A673 (cell line): ENCODE measurements at regions not wholly inside any gene's neighbourhood (a gene's known extent, or its start where the extent isn't known, plus 50 kb on each side); places are given as distances from the start of the nearest gene placed in this dataset.
"Not testable (repeated sequence)": the region's sequence is repeated elsewhere in the genome, so short reads cannot be mapped to it uniquely, and the experiment has no call there.

Source experiments
- BruUV-seq: library from RNA; stranded (reverse); fragments of 400-500 nt; replicated peaks from 2 replicates; lab custom pipeline; 2021; lab: Mats Ljungman, UMichigan
- CTCF ChIA-PET: fragments of 300-600 bp; sonication (Branson Sonifier 250); formaldehyde crosslinking; loops from one replicate; lab custom pipeline; 2022; ENCODE audit warnings: antibody characterized with exemption; lab: Charles Lee
- POLR2A ChIA-PET: fragments of 300-600 bp; sonication (Branson Sonifier 250); formaldehyde crosslinking; loops from one replicate; lab custom pipeline; 2022; ENCODE audit warnings: antibody characterized with exemption; ENCODE audit not compliant: low non-redundant PET; lab: Charles Lee
- DNase-seq: peaks from one replicate; pipeline ENCODE4 v3.0.0-alpha.2; 2015; ENCODE audit warnings: low spot score
- H3K27ac ChIP-seq: fragments of 200-600 bp; sonication (generic); 2 replicates; pipeline ENCODE4 v1.5.1; 2016; ENCODE audit warnings: mixed run types, low read depth, mild to moderate bottlenecking, mixed read lengths, antibody characterized with exemption, low read length; ENCODE audit not compliant: poor library complexity, severe bottlenecking
- H3K27me3 ChIP-seq: fragments of 200-600 bp; sonication (generic); replicated peaks from 2 replicates; pipeline ENCODE4 v1.6.1; 2017; ENCODE audit warnings: mixed run types, low read depth, mild to moderate bottlenecking, mixed read lengths, antibody characterized with exemption, low read length; ENCODE audit not compliant: insufficient read depth, poor library complexity
- H3K36me3 ChIP-seq: fragments of 200-600 bp; sonication (generic); 2 replicates; pipeline ENCODE4 v1.6.1; 2016; ENCODE audit warnings: mixed run types, mild to moderate bottlenecking, mixed read lengths, antibody characterized with exemption, low read length; ENCODE audit not compliant: insufficient read depth, poor library complexity, severe bottlenecking
- H3K4me1 ChIP-seq: fragments of 200-600 bp; sonication (generic); 2 replicates; pipeline ENCODE4 v1.6.1; 2017; ENCODE audit warnings: mixed run types, mild to moderate bottlenecking, mixed read lengths, antibody characterized with exemption, low read length; ENCODE audit not compliant: insufficient read depth, poor library complexity, severe bottlenecking
- H3K4me3 ChIP-seq: fragments of 200-600 bp; sonication (generic); 2 replicates; pipeline ENCODE4 v1.5.1; 2016; ENCODE audit warnings: low read depth, mixed run types, mild to moderate bottlenecking, mixed read lengths, low read length; ENCODE audit not compliant: poor library complexity, severe bottlenecking
- H3K9me3 ChIP-seq: fragments of 200-600 bp; sonication (generic); 2 replicates; pipeline ENCODE4 v1.6.1; 2016; ENCODE audit warnings: mixed run types, low read depth, mild to moderate bottlenecking, mixed read lengths, antibody characterized with exemption, low read length; ENCODE audit not compliant: poor library complexity, severe bottlenecking
- CTCF ChIP-seq: fragments of 300-800, 200-600 bp; sonication (generic); conservative IDR thresholded peaks from 2 replicates; pipeline ENCODE4 v1.5.1; 2017; ENCODE audit warnings: low read depth, mild to moderate bottlenecking, antibody characterized with exemption, low read length, moderate library complexity, mixed read lengths
- EZH2 ChIP-seq: fragments of 200-600 bp; sonication (generic); IDR thresholded peaks from 2 replicates; pipeline ENCODE4 v1.6.1; 2017; ENCODE audit warnings: borderline replicate concordance, low read depth, mild to moderate bottlenecking, mixed read lengths, antibody characterized with exemption, low read length; ENCODE audit not compliant: poor library complexity, severe bottlenecking
- intact Hi-C: fragments of 100-400 bp; cut with micrococcal nuclease; formaldehyde crosslinking; loops from one replicate; pipeline ENCODE4 v1.10.0; 2022; ENCODE audit not compliant: unreplicated experiment

DNA sequence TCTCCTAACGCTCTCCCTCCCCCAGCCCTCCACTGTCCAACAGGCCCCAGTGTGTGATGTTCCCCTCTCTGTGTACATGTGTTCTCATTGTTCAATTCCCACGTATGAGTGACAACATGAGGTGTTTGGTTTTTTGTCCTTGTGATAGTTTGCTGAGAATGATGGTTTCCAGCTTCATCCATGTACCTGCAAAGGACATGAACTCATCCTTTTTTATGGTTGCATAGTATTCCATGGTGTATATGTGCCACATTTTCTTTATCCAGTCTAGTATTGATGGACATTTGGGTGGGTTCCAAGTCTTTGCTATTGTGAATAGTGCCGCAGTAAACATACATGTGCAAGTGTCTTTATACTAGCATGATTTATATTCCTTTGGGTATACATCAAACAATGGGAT, 347.4 kb downstream of the MAGEE1 start:
- POLR2A ChIA-PET, H3K4me3 ChIP-seq, H3K4me1 ChIP-seq, BruUV-seq, H3K27me3 ChIP-seq, DNase-seq, H3K9me3 ChIP-seq, H3K27ac ChIP-seq, CTCF ChIA-PET, H3K36me3 ChIP-seq, intact Hi-C loops: not testable (repeated sequence)

DNA sequence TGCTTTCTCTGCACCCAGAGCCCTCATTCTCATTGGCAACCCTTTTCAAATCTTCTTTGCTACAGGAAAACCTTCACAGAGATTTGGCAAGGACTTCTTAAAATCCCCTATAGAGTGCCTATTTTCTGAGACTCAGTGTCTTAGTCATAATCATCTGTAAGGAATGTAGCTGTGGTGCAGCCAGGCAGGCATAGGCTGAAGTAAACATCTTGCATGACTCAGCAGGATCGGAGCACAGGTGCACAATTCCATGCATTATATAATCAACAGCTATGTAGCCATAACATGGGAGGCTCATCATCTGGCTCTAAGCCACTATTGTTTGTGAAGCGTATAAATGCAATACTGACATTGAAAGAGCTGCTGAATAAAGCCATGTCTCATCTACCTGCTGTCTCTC, 368.8 kb downstream of the MAGEE1 start:
- H3K9me3 ChIP-seq, result peaks cover 11% of the 10 kb centered on the region
- TF ChIP-seq EZH2, result no peak
- no peaks in the 10 kb centered on the region for H3K36me3 ChIP-seq
- intact Hi-C loops, result no loop called here
- BruUV-seq, result no TSS peak
- DNase-seq, result no peak
- no peaks in the 10 kb centered on the region for H3K27me3 ChIP-seq
- ChIA-PET CTCF (no interaction called here), POLR2A (no interaction called here)
- no peaks in the 10 kb centered on the region for H3K4me1 ChIP-seq
- H3K27ac ChIP-seq, result no peak overlapping the region
- no peak overlapping the region for H3K4me3 ChIP-seq

- Histone ChIP-seq H3K27me3 (no peaks in the 10 kb centered on the region), H3K27ac (no peak overlapping the region), H3K4me1 (no peaks in the 10 kb centered on the region), H3K4me3 (no peak overlapping the region), H3K9me3 (peaks cover 11% of the 10 kb centered on the region), H3K36me3 (no peaks in the 10 kb centered on the region)
- CTCF ChIA-PET, result no interaction called here
- DNase-seq, result no peak
- no TSS peak for BruUV-seq
- intact Hi-C loops, result no loop called here
- POLR2A ChIA-PET, result no interaction called here
- no peak for TF ChIP-seq CTCF
- no peak for TF ChIP-seq EZH2
These were observed 375.2 kb downstream of the MAGEE1 start for GRCh38 chrX:76802708-76803107.

DNA sequence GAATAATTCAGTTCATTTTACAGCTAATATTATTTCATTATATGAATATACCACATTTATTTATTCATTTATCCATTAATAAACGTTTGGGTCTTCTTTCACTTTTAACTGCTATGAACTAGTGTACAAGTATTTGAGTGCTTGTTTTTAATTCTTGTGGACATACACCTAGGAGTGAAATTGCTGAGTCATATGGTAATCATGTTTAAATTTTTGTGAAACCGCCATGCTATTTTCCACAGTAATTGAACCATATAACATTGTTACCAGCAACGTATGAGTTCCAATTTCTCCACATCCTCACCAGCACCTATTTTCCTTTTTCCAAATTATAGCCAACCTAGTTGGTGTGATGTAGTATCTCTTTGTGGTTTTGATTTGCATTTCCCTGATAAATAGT, 388.2 kb downstream of the MAGEE1 start:
- ChIA-PET CTCF (no interaction called here), POLR2A (no interaction called here)
- Histone ChIP-seq H3K4me1 (no peaks in the 10 kb centered on the region), H3K4me3 (no peak overlapping the region), H3K9me3 (peaks cover 3% of the 10 kb centered on the region), H3K27ac (no peak overlapping the region), H3K36me3 (no peaks in the 10 kb centered on the region), H3K27me3 (no peaks in the 10 kb centered on the region)
- no peak for DNase-seq
- no peak for TF ChIP-seq CTCF
- no peak for TF ChIP-seq EZH2
- intact Hi-C loops, result no loop called here
- no TSS peak for BruUV-seq

DNA sequence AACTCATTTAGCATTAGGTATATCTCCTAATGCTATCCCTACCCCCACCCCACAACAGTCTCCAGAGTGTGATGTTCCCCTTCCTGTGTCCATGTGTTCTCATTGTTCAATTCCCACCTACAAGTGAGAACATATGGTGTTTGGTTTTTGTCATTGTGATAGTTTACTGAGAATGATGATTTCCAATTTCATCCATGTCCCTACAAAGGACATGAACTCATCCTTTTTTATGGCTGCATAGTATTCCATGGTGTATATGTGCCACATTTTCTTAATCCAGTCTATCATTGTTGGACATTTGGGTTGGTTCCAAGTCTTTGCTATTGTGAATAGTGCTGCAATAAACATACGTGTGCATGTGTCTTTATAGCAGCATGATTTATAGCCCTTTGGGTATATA, 389.8 kb downstream of the MAGEE1 start:
- POLR2A ChIA-PET, intact Hi-C loops, DNase-seq, H3K27me3 ChIP-seq, H3K4me1 ChIP-seq, BruUV-seq, H3K27ac ChIP-seq, CTCF ChIA-PET, H3K4me3 ChIP-seq, H3K9me3 ChIP-seq, H3K36me3 ChIP-seq: not testable (repeated sequence)
